GM21367 (cell line): ENCODE measurements at regions not wholly inside any gene's neighbourhood (a gene's known extent, or its start where the extent isn't known, plus 50 kb on each side); places are given as distances from the start of the nearest gene placed in this dataset.

ENCODE experiments used
- ATAC-seq: cut with Tn5 transposase; IDR thresholded peaks from one replicate; pipeline ENCODE4 v1.9.1; 2021; ENCODE audit not compliant: unreplicated experiment

DNA sequence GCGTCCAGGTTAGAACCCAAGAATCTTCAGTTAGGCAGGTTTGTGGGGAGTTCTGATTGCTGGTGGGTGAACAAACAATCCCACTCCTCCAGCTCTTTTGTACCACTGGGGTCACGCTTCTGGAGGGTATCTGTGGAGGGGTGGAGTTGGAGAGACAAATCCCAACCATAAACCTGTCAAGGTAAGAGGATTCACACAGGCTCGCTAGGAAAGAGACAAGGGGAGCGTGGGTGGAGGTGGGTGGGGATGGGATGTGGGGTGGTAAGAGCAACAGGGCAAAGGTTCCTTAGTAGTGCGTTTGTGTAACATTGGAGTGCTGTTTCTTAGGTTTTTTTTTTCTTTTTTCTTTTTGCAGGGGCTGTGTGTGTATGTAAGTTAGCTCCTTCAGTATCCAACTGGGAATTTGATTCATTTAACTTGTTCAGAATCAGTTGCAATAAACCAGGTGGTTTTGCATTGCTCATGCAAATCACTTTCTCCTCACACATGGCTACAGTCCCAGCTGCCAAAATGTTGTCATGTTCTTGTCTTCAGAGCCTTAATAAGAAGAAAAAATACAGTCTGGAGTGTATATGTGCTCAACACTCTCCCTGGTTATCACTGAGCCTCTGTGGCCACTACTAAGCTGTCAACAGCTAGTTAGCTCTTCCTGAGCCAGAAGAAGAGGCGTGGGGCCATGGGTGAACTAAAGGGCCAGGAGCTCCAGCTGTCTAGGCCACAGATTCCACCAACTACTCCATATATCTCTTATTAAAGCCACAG, 164.0 kb upstream of the RAD23B start:
- ATAC-seq: no peak

DNA sequence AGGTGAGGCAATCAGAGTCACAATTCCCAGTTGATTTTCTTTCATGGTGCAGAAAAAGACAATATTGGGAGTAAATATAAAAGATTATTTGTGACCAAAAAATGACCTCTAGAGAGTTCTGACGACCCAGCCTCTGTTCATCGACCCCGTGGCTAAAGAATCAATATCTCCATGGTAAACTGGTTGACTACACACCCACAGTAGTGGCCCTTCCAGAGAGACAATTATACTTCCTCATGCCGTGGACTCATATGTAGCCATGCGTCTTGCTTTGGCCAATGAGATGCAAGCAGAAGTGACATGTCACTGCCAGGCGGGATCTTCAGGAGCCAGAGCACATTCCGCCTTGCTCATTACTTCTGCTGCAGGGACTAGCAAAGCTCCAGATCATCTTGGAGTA, 163.3 kb upstream of the RAD23B start:
- no peak for ATAC-seq

- no peak for ATAC-seq
Observed at GRCh38 chr9:107123389-107123788, 159.7 kb upstream of the RAD23B start.

DNA sequence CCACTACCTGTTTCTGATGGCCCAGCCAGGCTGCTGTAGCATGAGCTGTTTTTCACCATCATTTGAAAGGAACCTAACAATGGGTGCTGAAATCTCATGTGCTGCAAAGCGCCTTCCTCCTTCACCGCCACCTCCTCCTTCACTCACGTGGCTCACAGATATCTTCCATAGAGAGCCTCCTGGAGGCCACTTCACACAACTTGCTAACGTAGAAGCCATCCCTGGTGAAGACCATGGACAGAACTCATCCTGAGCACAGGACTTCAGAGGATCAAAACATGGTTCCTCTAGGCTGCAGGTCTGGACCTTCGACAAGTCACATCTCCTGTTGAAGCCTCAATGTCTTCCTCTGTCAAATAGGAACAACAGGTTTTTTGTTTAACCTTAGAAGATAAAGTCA, 155.5 kb upstream of the RAD23B start:
- ATAC-seq: no peak

DNA sequence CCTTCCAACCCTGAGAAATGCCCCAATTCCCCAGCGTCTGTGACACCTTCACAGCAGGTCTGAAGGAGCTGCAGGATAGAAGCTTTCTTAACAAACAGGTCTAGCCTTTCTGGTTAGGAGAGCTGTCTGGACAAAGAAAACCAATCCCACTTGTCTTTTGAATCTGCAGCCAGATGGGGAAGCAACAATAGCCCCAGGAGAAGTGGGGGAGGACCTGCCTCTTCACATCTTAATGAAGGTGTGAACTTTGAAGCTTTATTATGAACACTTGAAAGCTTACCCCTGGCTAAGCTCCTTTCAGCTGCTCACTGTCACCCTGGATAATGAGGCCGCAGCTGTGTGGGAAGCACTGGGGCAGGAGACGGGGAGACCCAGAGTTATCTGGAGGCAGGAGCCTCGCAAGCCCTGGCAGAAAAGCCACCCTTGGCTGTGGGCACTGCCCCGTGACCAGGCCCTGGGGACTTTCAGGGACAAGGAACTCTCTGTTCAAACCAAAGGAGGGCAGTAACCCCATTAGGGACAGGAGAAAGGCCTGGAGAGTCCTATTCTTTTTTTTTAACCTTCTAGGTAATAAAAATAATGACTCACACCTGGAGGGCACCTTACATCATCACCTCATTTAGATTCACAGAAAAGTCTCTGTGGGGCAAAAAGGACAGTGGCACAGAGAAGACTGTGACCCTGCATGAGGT, 151.8 kb upstream of the RAD23B start:
- no peak for ATAC-seq

DNA sequence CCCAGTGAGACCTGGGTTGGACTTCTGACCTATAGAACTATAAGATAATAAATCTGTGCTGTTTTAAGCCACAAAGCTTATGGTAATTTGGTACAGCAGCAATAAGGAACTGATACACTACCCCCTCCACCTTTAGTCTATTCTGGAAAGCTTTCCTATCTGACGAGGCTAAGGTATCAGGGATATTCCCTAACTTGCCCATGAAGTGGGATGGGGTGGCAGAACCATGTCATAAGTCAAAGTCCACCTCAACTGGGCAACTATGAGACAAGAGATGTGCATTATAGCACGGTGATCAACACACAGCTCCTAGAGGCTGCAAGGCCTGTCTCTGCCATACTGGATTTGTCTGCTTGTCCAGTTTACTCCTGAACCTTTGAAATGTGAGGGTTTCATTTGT, 146.8 kb upstream of the RAD23B start:
- ATAC-seq: no peak

GRCh38 chr9:107137495-107138202, 145.4 kb upstream of the RAD23B start:
- ATAC-seq: peak; percentile 69

DNA sequence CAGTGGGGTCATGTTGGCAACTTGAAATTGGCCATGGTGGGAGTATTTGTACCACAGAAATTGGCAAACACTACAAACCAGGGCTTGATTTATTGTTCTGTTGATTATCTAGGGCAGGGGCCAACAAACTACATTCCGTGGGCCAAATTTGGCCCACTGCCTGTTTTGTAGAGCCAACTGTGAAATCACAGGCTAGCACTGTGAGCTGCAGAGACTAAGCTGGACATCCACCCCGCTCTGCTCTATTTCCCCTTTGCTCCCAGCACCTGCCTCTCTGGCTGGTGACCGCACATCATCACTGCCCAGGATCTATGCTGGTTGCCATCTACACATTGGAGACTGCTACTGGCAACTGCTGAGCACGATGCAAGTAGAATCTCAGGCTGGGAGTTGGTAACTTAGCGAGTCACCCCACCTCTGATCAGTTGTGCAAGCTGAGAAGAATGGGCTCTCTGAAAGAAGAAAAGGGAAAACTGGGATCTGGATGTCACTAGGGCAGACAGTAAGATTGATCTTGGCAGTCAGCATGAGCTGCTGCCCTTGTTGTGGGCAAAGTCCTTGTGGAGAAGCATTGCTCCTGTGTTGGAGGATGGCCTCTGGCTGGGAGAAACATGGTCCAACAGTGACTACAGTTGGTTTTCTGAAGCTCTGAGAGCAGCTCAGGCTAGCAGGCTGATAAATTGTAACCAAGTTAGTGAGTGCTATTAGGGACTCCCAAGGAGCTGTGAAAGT, 144.7 kb upstream of the RAD23B start:
- ATAC-seq: no peak

GRCh38 chr9:107141967-107142366, 141.1 kb upstream of the RAD23B start:
- no peak for ATAC-seq

GRCh38 chr9:107142430-107142829, 140.6 kb upstream of the RAD23B start:
- ATAC-seq: no peak

DNA sequence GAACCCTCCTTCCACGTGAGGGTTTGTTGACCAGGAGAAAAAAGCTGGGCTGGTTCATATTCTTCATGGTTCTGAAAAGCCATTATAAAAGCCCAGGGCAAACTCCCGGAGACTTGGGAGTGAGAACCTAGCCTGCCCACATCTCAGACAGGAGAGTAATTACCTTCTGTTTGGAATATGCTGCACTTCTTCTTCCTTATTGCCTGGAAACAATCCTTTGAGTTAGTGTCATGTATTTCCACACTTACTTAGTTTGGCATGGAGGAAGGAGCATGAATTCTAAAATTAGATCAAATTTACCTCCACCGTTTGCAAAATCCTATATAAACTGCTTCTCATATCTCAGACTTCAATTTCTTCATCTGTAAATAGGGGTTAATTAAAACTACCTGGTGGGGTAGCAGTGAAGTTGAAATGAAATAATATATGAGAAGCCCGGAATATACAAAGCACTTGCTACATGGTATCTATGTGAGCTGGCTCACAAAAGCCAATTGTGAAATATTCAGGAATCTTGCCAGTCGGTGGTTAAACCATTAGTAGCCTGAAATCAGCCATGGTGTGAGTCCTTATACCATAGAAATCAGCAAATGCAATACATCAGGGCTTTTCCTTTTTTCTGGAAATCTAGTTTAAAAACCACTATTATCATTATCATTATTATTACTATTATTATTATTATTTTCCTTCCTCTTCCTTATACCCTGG, 140.0 kb upstream of the RAD23B start:
- no peak for ATAC-seq

DNA sequence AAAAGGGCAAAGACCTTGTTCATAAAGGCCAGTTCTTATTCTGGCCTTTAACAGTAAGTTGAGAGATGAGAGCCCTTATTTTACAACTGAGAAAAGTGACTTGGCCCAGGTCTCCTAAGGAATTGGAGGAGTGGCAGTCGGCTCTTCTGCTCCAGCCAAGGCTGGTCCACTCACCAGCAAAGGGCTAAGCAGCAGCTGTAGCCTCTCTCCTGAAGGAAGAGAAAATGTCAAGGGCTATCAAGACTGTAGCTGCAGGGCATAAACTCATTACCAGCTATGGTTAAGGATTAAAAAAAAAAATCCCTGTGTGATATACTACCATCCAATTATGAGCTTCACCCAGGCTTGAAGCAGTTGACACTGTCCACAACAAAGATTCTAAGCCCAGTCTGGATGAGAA, 138.6 kb upstream of the RAD23B start:
- no peak for ATAC-seq

- ATAC-seq: no peak
Observed at GRCh38 chr9:107147134-107147533, 135.9 kb upstream of the RAD23B start.

DNA sequence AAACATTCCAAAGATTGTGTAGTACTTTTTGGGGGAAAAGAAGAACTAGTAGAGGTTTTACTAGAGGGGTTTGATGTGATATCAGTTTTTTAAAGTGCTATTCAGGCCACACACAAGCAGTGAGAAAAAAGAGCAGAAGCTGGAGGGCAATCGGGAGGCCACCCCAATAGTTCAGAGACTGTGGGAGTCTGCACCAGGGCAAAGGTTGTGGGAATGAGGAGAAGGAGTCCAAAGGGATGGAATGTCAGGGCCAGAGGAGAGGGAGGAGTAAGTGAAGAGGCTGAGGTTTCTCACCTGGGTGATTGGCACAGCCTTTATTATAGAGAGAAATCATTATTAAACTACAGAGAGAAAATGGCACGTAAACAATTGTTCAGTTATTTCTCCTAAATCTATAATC, 134.9 kb upstream of the RAD23B start:
- no peak for ATAC-seq

GRCh38 chr9:107149756-107150155, 133.3 kb upstream of the RAD23B start:
- ATAC-seq: no peak

GRCh38 chr9:107153336-107153735, 129.7 kb upstream of the RAD23B start:
- ATAC-seq: no peak

GRCh38 chr9:107154291-107154690, 128.8 kb upstream of the RAD23B start:
- ATAC-seq: no peak

- no peak for ATAC-seq
Observed at GRCh38 chr9:107154766-107155165, 128.3 kb upstream of the RAD23B start.

GRCh38 chr9:107155244-107155817, 127.7 kb upstream of the RAD23B start:
- ATAC-seq: no peak

GRCh38 chr9:107158321-107158720, 124.8 kb upstream of the RAD23B start:
- ATAC-seq: peak; percentile 79
